HL-60 (cell line): ENCODE measurements at regions not wholly inside any gene's neighbourhood (a gene's known extent, or its start where the extent isn't known, plus 50 kb on each side); places are given as distances from the start of the nearest gene placed in this dataset.

ENCODE experiments used
- DNase-seq, 2 experiments: peaks; one replicate each; pipeline ENCODE4 v3.0.0-alpha.2; 2010 to 2020; ENCODE audit warnings: low read depth in 1 of 2, low spot score in 1 of 2
- H3K27ac ChIP-seq: fragments of 250-450 bp; sonication (Bioruptor Pico); replicated peaks from 2 replicates; pipeline ENCODE4 v1.5.1; 2020; ENCODE audit warnings: mild to moderate bottlenecking, moderate library complexity
- H3K27me3 ChIP-seq: fragments of 250-450 bp; sonication (Bioruptor Pico); 2 replicates; pipeline ENCODE4 v1.5.1; 2021; ENCODE audit warnings: mild to moderate bottlenecking, moderate library complexity; ENCODE audit not compliant: insufficient read depth, poor library complexity, severe bottlenecking
- H3K4me3 ChIP-seq: replicated peaks from 2 replicates; pipeline ENCODE4 v1.5.1; 2011; ENCODE audit warnings: mild to moderate bottlenecking, control low read depth, low read length; ENCODE audit not compliant: insufficient read depth
- CTCF ChIP-seq: IDR thresholded peaks from one replicate; pipeline ENCODE4 v1.5.1; 2011; ENCODE audit warnings: low read length, control low read depth, inconsistent platforms; ENCODE audit not compliant: insufficient read depth
- GABPA ChIP-seq: IDR thresholded peaks from 2 replicates; pipeline ENCODE4 v1.6.1; 2012; ENCODE audit warnings: low read depth
- POLR2AphosphoS5 ChIP-seq: IDR thresholded peaks from 2 replicates; pipeline ENCODE4 v1.6.1; 2012; ENCODE audit warnings: low read depth
- REST ChIP-seq: IDR thresholded peaks from 2 replicates; pipeline ENCODE4 v1.6.1; 2012; ENCODE audit warnings: low read depth; ENCODE audit not compliant: insufficient replicate concordance
- SPI1 ChIP-seq: IDR thresholded peaks from 2 replicates; pipeline ENCODE4 v1.6.1; 2012; ENCODE audit warnings: low read depth, mild to moderate bottlenecking, borderline replicate concordance

- Histone ChIP-seq H3K27ac (no peak overlapping the region), H3K27me3 (no peaks in the 10 kb centered on the region), H3K4me3 (no peak overlapping the region)
- no peak for DNase-seq
- no peak for TF ChIP-seq POLR2AphosphoS5
- no peak for TF ChIP-seq CTCF
Measured at GRCh38 chr7:88358881-88359280, 52.2 kb upstream of the STEAP4 start.

GRCh38 chr7:88358526-88358838 is 51.8 kb upstream of the STEAP4 start:
- TF ChIP-seq CTCF (no peak), POLR2AphosphoS5 (no peak), GABPA (no peak), SPI1 (no peak), REST (no peak)
- no peak overlapping the region for H3K27ac ChIP-seq
- no peak overlapping the region for H3K4me3 ChIP-seq
- DNase-seq = no peak
- H3K27me3 ChIP-seq = no peaks in the 10 kb centered on the region

GRCh38 chr7:88357781-88358525 is 51.3 kb upstream of the STEAP4 start:
- DNase-seq = peak in 1 of 2 experiments; percentile 33
- no peak overlapping the region for H3K4me3 ChIP-seq

DNA sequence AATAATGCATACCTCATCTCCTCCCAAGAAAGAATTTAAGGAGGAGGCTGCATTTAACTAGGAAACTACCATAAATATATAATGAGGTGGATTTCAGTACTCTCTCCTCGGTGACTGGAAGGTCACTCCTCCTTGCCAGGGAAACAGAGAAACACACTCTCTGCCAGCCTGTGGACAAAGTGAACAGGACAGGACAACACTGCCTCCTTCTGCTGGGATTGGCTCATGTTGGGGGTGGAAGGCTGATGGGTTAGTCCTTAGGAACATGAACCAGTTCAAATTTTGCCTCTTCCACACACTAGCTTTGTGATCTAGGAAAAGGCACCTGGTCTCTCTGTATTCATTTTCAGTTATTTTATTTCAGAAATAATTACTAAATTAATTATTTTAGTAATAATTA is 50.6 kb upstream of the STEAP4 start:
- Histone ChIP-seq H3K27ac (no peak overlapping the region), H3K4me3 (no peak overlapping the region), H3K27me3 (no peaks in the 10 kb centered on the region)
- DNase-seq = peak; percentile 11 to 69
- TF ChIP-seq SPI1 = no peak
- no peak for TF ChIP-seq POLR2AphosphoS5
- TF ChIP-seq GABPA = no peak
- peak; percentile 22 for TF ChIP-seq CTCF

More at GRCh38 chr7:88357781-88358525, 51.3 kb upstream of the STEAP4 start:
- no peak overlapping the region for H3K27ac ChIP-seq
- TF ChIP-seq POLR2AphosphoS5 (no peak), SPI1 (peak; percentile 73), CTCF (peak; percentile 74)
- no peaks in the 10 kb centered on the region for H3K27me3 ChIP-seq
